ENCODE measurements at regions not wholly inside any gene's neighbourhood (a gene's known extent, or its start where the extent isn't known, plus 50 kb on each side); places are given as distances from the start of the nearest gene placed in this dataset.

- CTCF ChIA-PET = interaction anchor here (1.0 to 1.9 kb wide), 3 partner anchors 10 to 18 kb away, joined by 3 to 7 read pairs (median 3); no protein-coding TSS in a partner anchor
- POLR2A ChIA-PET = interaction anchor here (0.7 kb wide), 1 partner anchor 383 kb away, joined by 3 read pairs; no protein-coding TSS in a partner anchor
Measured at GRCh38 chr1:112318698-112319370, 77.2 kb upstream of the CTTNBP2NL start.

DNA sequence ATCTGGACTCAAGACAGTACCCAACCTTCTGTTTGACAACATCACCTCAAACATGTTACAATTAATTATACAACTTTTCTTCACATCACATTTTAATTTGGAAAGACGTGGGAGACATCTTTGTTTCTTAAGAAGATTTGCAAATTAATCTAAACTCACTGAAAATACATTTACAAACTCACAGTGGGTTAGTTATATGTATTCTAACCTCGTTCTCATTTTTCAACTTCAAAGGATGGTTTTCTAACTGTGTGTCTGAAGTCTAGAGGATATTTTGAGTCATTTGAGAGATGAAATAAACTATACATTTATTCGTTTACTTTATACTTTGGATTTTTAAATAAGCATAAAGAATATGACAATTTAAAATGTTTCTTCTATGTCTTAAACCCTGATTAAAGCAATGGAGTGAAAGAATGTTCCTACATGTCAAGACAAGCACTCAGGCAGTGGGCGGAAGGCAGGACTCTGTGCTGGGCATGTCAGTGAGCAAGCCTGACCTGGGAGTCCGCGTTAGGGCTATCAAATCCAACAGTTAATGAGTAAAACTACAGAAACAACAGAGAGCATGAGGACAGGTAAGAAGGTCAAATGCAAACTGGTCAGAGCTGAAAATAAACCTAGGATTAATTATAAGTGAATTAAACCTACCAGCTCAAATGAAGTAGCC lies 76.5 kb upstream of the CTTNBP2NL start:
- POLR2A ChIA-PET = no interaction called here
- CTCF ChIA-PET = interaction anchor here (1.0 to 1.9 kb wide), 3 partner anchors 9 to 17 kb away, joined by 3 to 7 read pairs (median 3); no protein-coding TSS in a partner anchor
- DNase-seq (ENCODE audit: extremely low spot score) = no peak
- no peak for TF ChIP-seq CTCF (IDR thresholded peaks at IDR 0.05; ENCODE audit: control extremely low read depth, extremely low read depth, low read depth, missing control alignments)

More at GRCh38 chr1:112318698-112319370, 77.2 kb upstream of the CTTNBP2NL start:
- TF ChIP-seq CTCF (IDR thresholded peaks at IDR 0.05; ENCODE audit: control extremely low read depth, extremely low read depth, low read depth, missing control alignments) = no peak
- no peak for DNase-seq (ENCODE audit: extremely low spot score)

GRCh38 chr1:112320058-112320457 lies 76.0 kb upstream of the CTTNBP2NL start:
- CTCF ChIA-PET = no interaction called here
- POLR2A ChIA-PET = no interaction called here
- TF ChIP-seq CTCF (IDR thresholded peaks at IDR 0.05; ENCODE audit: control extremely low read depth, extremely low read depth, low read depth, missing control alignments) = no peak
- no peak for DNase-seq (ENCODE audit: extremely low spot score)

- POLR2A ChIA-PET = no interaction called here
- TF ChIP-seq CTCF (IDR thresholded peaks at IDR 0.05; ENCODE audit: control extremely low read depth, extremely low read depth, low read depth, missing control alignments) = no peak
Measured at GRCh38 chr1:112322018-112322417, 74.0 kb upstream of the CTTNBP2NL start.

DNA sequence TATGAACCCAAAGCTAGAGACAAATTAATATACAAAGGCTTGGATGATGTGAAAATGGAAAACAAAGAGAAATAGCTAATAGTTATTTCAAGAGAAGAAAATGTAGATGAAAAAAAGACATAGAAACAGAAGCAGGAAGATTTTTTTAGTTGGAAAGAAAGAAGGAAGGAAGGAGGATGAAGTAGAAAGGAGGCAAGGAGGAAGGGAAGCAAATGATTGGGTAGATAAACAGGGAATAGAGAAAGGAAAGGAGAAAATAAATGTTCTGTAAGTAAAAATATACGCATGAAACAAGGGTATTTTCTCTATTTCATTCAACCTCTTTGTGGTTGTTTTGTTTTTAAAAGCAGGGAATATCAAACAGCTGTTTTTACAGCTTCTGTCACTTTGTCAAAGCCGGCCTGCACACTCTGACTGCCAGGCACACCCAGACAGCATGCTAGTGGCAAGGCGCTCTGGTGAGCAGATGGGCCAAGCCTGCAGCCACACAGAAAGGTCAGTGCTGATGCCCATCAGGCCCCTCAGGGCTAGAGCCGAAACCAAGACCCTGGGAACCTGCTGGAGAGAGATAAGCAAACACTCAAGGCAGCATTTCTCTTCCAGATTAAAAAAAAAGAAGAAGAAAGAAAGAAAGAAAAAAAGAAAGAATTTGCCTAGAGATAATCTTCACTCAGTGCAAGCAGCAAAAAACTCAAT lies 72.9 kb upstream of the CTTNBP2NL start:
- ChIA-PET POLR2A (no interaction called here), CTCF (interaction anchor here (1.0 to 1.5 kb wide), 2 partner anchors 12 to 14 kb away, joined by 3 to 4 read pairs; no protein-coding TSS in a partner anchor)
- DNase-seq (ENCODE audit: extremely low spot score) = no peak
- no peak for TF ChIP-seq CTCF (IDR thresholded peaks at IDR 0.05; ENCODE audit: control extremely low read depth, extremely low read depth, low read depth, missing control alignments)

More at GRCh38 chr1:112322018-112322417, 74.0 kb upstream of the CTTNBP2NL start:
- CTCF ChIA-PET = interaction anchor here (1.0 to 1.5 kb wide), 2 partner anchors 9 to 13 kb away, joined by 4 to 5 read pairs; no protein-coding TSS in a partner anchor
- DNase-seq (ENCODE audit: extremely low spot score) = no peak

DNA sequence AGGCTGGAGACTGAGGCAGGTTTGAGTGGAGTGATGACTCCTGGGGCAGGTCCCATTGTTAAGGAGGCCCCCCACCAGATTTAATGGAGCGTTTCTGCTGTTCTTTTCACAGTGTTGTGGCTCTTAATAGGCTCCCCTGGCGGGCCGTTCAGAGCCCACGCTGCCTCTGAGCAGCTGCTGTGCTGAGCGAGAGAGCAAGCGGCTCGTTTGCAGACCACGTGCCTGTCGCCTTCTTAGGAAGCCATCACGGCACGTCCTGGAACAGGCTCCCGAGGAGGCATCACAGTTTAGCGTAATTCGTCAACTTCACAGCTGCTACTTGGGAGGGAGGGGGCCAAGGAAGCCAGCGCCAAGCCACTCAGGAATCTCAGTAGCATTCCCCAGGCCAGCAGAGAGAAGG lies 70.5 kb upstream of the CTTNBP2NL start:
- ChIA-PET POLR2A (no interaction called here), CTCF (interaction anchor here (0.7 to 1.1 kb wide), 3 partner anchors 13 to 44 kb away, joined by 3 read pairs; no protein-coding TSS in a partner anchor)
- no peak for DNase-seq (ENCODE audit: extremely low spot score)
- TF ChIP-seq CTCF (IDR thresholded peaks at IDR 0.05; ENCODE audit: control extremely low read depth, extremely low read depth, low read depth, missing control alignments) = no peak
